A673 (cell line): ENCODE measurements at regions not wholly inside any gene's neighbourhood (a gene's known extent, or its start where the extent isn't known, plus 50 kb on each side); places are given as distances from the start of the nearest gene placed in this dataset.
"Not testable (repeated sequence)": the region's sequence is repeated elsewhere in the genome, so short reads cannot be mapped to it uniquely, and the experiment has no call there.

Experiments
- BruUV-seq: library from RNA; stranded (reverse); fragments of 400-500 nt; replicated peaks from 2 replicates; lab custom pipeline; 2021; lab: Mats Ljungman, UMichigan
- CTCF ChIA-PET: fragments of 300-600 bp; sonication (Branson Sonifier 250); formaldehyde crosslinking; loops from one replicate; lab custom pipeline; 2022; ENCODE audit warnings: antibody characterized with exemption; lab: Charles Lee
- POLR2A ChIA-PET: fragments of 300-600 bp; sonication (Branson Sonifier 250); formaldehyde crosslinking; loops from one replicate; lab custom pipeline; 2022; ENCODE audit warnings: antibody characterized with exemption; ENCODE audit not compliant: low non-redundant PET; lab: Charles Lee
- DNase-seq: peaks from one replicate; pipeline ENCODE4 v3.0.0-alpha.2; 2015; ENCODE audit warnings: low spot score
- H3K27ac ChIP-seq: fragments of 200-600 bp; sonication (generic); 2 replicates; pipeline ENCODE4 v1.5.1; 2016; ENCODE audit warnings: mixed run types, low read depth, mild to moderate bottlenecking, mixed read lengths, antibody characterized with exemption, low read length; ENCODE audit not compliant: poor library complexity, severe bottlenecking
- H3K27me3 ChIP-seq: fragments of 200-600 bp; sonication (generic); replicated peaks from 2 replicates; pipeline ENCODE4 v1.6.1; 2017; ENCODE audit warnings: mixed run types, low read depth, mild to moderate bottlenecking, mixed read lengths, antibody characterized with exemption, low read length; ENCODE audit not compliant: insufficient read depth, poor library complexity
- H3K36me3 ChIP-seq: fragments of 200-600 bp; sonication (generic); 2 replicates; pipeline ENCODE4 v1.6.1; 2016; ENCODE audit warnings: mixed run types, mild to moderate bottlenecking, mixed read lengths, antibody characterized with exemption, low read length; ENCODE audit not compliant: insufficient read depth, poor library complexity, severe bottlenecking
- H3K4me1 ChIP-seq: fragments of 200-600 bp; sonication (generic); 2 replicates; pipeline ENCODE4 v1.6.1; 2017; ENCODE audit warnings: mixed run types, mild to moderate bottlenecking, mixed read lengths, antibody characterized with exemption, low read length; ENCODE audit not compliant: insufficient read depth, poor library complexity, severe bottlenecking
- H3K4me3 ChIP-seq: fragments of 200-600 bp; sonication (generic); 2 replicates; pipeline ENCODE4 v1.5.1; 2016; ENCODE audit warnings: low read depth, mixed run types, mild to moderate bottlenecking, mixed read lengths, low read length; ENCODE audit not compliant: poor library complexity, severe bottlenecking
- H3K9me3 ChIP-seq: fragments of 200-600 bp; sonication (generic); 2 replicates; pipeline ENCODE4 v1.6.1; 2016; ENCODE audit warnings: mixed run types, low read depth, mild to moderate bottlenecking, mixed read lengths, antibody characterized with exemption, low read length; ENCODE audit not compliant: poor library complexity, severe bottlenecking
- CTCF ChIP-seq: fragments of 300-800, 200-600 bp; sonication (generic); conservative IDR thresholded peaks from 2 replicates; pipeline ENCODE4 v1.5.1; 2017; ENCODE audit warnings: low read depth, mild to moderate bottlenecking, antibody characterized with exemption, low read length, moderate library complexity, mixed read lengths
- EZH2 ChIP-seq: fragments of 200-600 bp; sonication (generic); IDR thresholded peaks from 2 replicates; pipeline ENCODE4 v1.6.1; 2017; ENCODE audit warnings: borderline replicate concordance, low read depth, mild to moderate bottlenecking, mixed read lengths, antibody characterized with exemption, low read length; ENCODE audit not compliant: poor library complexity, severe bottlenecking
- intact Hi-C: fragments of 100-400 bp; cut with micrococcal nuclease; formaldehyde crosslinking; loops from one replicate; pipeline ENCODE4 v1.10.0; 2022; ENCODE audit not compliant: unreplicated experiment

- ChIA-PET CTCF (no interaction called here), POLR2A (no interaction called here)
- Histone ChIP-seq H3K27ac (no peak overlapping the region), H3K27me3 (no peaks in the 10 kb centered on the region), H3K36me3 (no peaks in the 10 kb centered on the region), H3K4me3 (no peak overlapping the region), H3K9me3 (no peaks in the 10 kb centered on the region), H3K4me1 (peaks cover 17% of the 10 kb centered on the region)
- no peak for DNase-seq
- intact Hi-C loops = no loop called here
- TF ChIP-seq EZH2 = no peak
- TF ChIP-seq CTCF = no peak
- BruUV-seq = no TSS peak
Observed at GRCh38 chr2:182664212-182664611, 51.8 kb upstream of the DNAJC10 start.

- not testable (repeated sequence) for H3K4me3 ChIP-seq, BruUV-seq
- intact Hi-C loops = loop anchor here (5.0 kb wide), 1 partner anchor 317 kb away; no protein-coding TSS in a partner anchor
Observed at GRCh38 chr2:182665500-182665899, 50.6 kb upstream of the DNAJC10 start.

More at GRCh38 chr2:182665500-182665899, 50.6 kb upstream of the DNAJC10 start:
- H3K4me1 ChIP-seq = peaks cover 14% of the 10 kb centered on the region
- H3K36me3 ChIP-seq, H3K9me3 ChIP-seq, POLR2A ChIA-PET, CTCF ChIA-PET, H3K27me3 ChIP-seq, H3K27ac ChIP-seq: not testable (repeated sequence)
- peak; percentile 84 for DNase-seq
